Pancreas (tissue), 10 donors: ENCODE measurements at regions not wholly inside any gene's neighbourhood (a gene's known extent, or its start where the extent isn't known, plus 50 kb on each side); places are given as distances from the start of the nearest gene placed in this dataset.

ENCODE experiments used
- ATAC-seq, 4 donors: fragments of 200-7000 bp; cut with Tn5 transposase; one replicate each; pipeline versions ENCODE4 v1.8.0 to v1.9.1; 2020; ENCODE audit warnings: mild to moderate bottlenecking in 4 of 4, moderate library complexity in 4 of 4
- DNase-seq, 6 donors: peaks; one replicate each; pipeline ENCODE4 v3.0.0-alpha.2; 2020
- FAIRE-seq: peaks from 2 replicates; lab custom pipeline; 2012; peaks lifted over from hg19 to GRCh38; lab: Jason Lieb, UNC
- H3K27ac ChIP-seq, 4 donors: fragments of 200-600 bp; sonication (generic); 1 replicate in 3 of 4; 2 replicates in 1 of 4; pipeline versions ENCODE4 v1.5.0 to v1.8.0; 2020
- H3K27me3 ChIP-seq, 4 donors: fragments of 200-600 bp; one replicate each; pipeline ENCODE4 v1.8.0; 2021
- H3K36me3 ChIP-seq, 3 donors: fragments of 200-600 bp; sonication (generic) in 1 of 3; one replicate each; pipeline versions ENCODE4 v1.5.0 to v1.8.0; 2020 to 2021
- H3K4me1 ChIP-seq, 3 donors: fragments of 200-600 bp; one replicate each; pipeline ENCODE4 v1.8.0; 2021
- H3K4me3 ChIP-seq, 4 donors: fragments of 200-600 bp; sonication (generic) in 2 of 4; one replicate each; pipeline versions ENCODE4 v1.5.0 to v1.8.0; 2020 to 2021
- H3K9me3 ChIP-seq, 4 donors: fragments of 200-600 bp; one replicate each; pipeline ENCODE4 v1.8.0; 2021
- WGBS, 2 donors: extraction: QIAGEN DNeasy Blood & Tissue Kit; methylation state at CpG; one replicate each; pipeline ENCODE4 v1.1.7; 2013; 5-methylcytosine and 5-hydroxymethylcytosine counted together
- intact Hi-C, 3 donors: fragments of 100-400 bp; cut with DNase I; formaldehyde crosslinking; loops; one replicate each; pipeline versions ENCODE4 v1.11.1 to v1.14.2; 2022
- TF ChIP-seq, protein P1 (sequence below), 4 donors: fragments of 200-600 bp; sonication (generic) in 3 of 4; IDR thresholded peaks; one replicate each; pipeline versions ENCODE4 v1.5.0 to v1.8.0; 2021; ENCODE audit warnings: antibody characterized with exemption in 4 of 4
- donor health status: healthy with polysubstance abuse.
- donor health status: DM: no; HTN: no; CAD: no; lungs with moderate emphysema.
- donor health status: DM: no; HTN: no; CAD: no.
- donor health status: control.
- donor health status: control.
- donor health status: Bipolar disorder and iron deficiency.
- donor health status: DM: yes; HTN: yes; CAD: no.
- donor health status: DM: no; HTN: no; CAD: no.
- donor health status: DM: no; HTN: no; CAD: no.
- donor health status: DM: yes; HTN: yes; CAD: no.

DNA sequence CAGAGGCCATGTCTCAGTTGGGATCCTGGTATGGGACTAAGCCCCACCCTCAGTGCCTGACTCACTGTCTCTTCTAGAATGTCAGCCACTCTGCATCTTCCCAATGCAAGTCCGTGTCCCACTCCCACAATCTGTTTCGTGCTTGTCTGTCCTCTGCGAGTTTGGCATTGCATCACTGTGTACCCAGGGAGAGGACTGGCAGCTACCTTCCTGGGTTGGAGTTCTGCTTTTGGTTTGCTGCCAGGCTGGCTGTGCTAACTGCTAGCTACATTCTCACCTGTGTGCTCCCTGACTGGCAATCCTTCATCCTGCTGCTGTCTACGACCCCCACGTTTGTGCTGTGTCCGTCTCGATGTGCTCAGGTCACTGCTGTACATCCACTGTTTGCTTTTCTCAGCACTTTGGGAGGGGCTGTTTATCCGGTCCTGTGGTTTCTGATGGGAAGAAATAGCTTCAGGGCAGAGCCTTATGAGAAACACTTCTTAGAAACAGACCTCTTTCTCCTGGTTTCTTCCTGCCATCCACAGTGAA lies 56.0 kb upstream of the GLI3 start:
- no peaks in the 10 kb centered on the region for H3K36me3 ChIP-seq
- no peaks in the 10 kb centered on the region for H3K9me3 ChIP-seq
- no peak overlapping the region for H3K4me3 ChIP-seq
- no peaks in the 10 kb centered on the region for H3K27me3 ChIP-seq
- H3K27ac ChIP-seq, result no peak overlapping the region
- 16% methylated on average over 8 of the region's 8 CpGs for WGBS, 2 donors
- ATAC-seq, result peak in 1 of 4 donors; percentile 50
- peak in 1 of 6 donors; percentile 17 for DNase-seq
- H3K4me1 ChIP-seq, result no peaks in the 10 kb centered on the region
- FAIRE-seq, result no peak
- intact Hi-C loops, result no loop called here
- TF ChIP-seq, protein P1, sequence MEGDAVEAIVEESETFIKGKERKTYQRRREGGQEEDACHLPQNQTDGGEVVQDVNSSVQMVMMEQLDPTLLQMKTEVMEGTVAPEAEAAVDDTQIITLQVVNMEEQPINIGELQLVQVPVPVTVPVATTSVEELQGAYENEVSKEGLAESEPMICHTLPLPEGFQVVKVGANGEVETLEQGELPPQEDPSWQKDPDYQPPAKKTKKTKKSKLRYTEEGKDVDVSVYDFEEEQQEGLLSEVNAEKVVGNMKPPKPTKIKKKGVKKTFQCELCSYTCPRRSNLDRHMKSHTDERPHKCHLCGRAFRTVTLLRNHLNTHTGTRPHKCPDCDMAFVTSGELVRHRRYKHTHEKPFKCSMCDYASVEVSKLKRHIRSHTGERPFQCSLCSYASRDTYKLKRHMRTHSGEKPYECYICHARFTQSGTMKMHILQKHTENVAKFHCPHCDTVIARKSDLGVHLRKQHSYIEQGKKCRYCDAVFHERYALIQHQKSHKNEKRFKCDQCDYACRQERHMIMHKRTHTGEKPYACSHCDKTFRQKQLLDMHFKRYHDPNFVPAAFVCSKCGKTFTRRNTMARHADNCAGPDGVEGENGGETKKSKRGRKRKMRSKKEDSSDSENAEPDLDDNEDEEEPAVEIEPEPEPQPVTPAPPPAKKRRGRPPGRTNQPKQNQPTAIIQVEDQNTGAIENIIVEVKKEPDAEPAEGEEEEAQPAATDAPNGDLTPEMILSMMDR (IDR thresholded peaks at IDR 0.05), result no peak

DNA sequence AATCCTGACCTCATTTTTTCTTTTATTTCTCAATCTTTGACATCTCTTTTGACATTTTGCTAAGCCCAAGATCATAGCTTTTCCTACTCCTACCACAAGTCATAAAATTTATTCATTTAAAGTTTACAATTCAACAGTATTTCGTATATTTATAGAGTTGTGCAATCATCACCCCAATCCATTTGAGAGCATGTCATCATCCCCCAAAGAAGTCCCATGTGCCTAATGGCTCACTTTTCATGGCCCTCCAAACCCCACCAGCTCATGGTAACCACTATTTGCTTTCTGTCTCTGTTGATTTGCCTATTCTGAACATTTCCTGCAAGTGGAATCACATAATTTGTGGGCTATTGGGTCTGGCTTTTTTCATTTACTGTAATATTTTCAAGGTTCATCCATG lies 52.5 kb upstream of the GLI3 start:
- no peak overlapping the region for H3K27ac ChIP-seq
- TF ChIP-seq, protein P1 (IDR thresholded peaks at IDR 0.05), result no peak
- no peak for FAIRE-seq
- 69 to 77% methylated on average over 1 of the region's 1 CpG for WGBS, 2 donors
- no peaks in the 10 kb centered on the region for H3K9me3 ChIP-seq
- no peaks in the 10 kb centered on the region for H3K27me3 ChIP-seq
- no peak overlapping the region for H3K4me3 ChIP-seq
- ATAC-seq, result no peak
- H3K36me3 ChIP-seq, result no peaks in the 10 kb centered on the region
- H3K4me1 ChIP-seq, result no peaks in the 10 kb centered on the region
- DNase-seq, result no peak
- intact Hi-C loops, result no loop called here
